ENCODE measurements at regions not wholly inside any gene's neighbourhood (a gene's known extent, or its start where the extent isn't known, plus 50 kb on each side); places are given as distances from the start of the nearest gene placed in this dataset.

- no peaks in the 10 kb centered on the region for H3K79me1 ChIP-seq (replicated peaks; ENCODE audit: low read length, poor library complexity, severe bottlenecking)
- no peak overlapping the region for H2AFZ ChIP-seq (ENCODE audit: low read depth, low read length)
- H4K91ac ChIP-seq (ENCODE audit: low read length): no peak overlapping the region
- H2AK5ac ChIP-seq (ENCODE audit: low read length, severe bottlenecking): no peak overlapping the region
- H3K4me1 ChIP-seq (ENCODE audit: control insufficient read depth, insufficient read depth, low read depth, low read length): no peaks in the 10 kb centered on the region
- H3K9ac ChIP-seq (ENCODE audit: low read length): peak overlapping the region; percentile 18
- no peak overlapping the region for H2BK12ac ChIP-seq (ENCODE audit: low read length in 2 of 2)
- H3K23ac ChIP-seq (ENCODE audit: low read length in 2 of 2): no peak overlapping the region
- H3K36me3 ChIP-seq (ENCODE audit: control insufficient read depth in 1 of 2, insufficient read depth in 2 of 2, low read depth in 1 of 2, low read length in 2 of 2): no peaks in the 10 kb centered on the region
- 65% methylated on average over 3 of the region's 4 CpGs for WGBS
- H4K8ac ChIP-seq (ENCODE audit: low read length): no peak overlapping the region
- no peaks in the 10 kb centered on the region for H3K9me3 ChIP-seq (ENCODE audit: control insufficient read depth, low read length)
- H2BK5ac ChIP-seq (ENCODE audit: low read depth, low read length, poor library complexity, severe bottlenecking): no peak overlapping the region
- H3K14ac ChIP-seq (ENCODE audit: low read length in 2 of 2): no peak overlapping the region
- H2BK120ac ChIP-seq (ENCODE audit: low read depth, low read length): no peak overlapping the region
- H3K4me3 ChIP-seq (ENCODE audit: insufficient read depth in 1 of 2, low read depth in 1 of 2, low read length in 2 of 2): no peak overlapping the region
- no peak for DNase-seq
- H3K27ac ChIP-seq (ENCODE audit: low read length, poor library complexity, severe bottlenecking): no peak overlapping the region
- H3K4me2 ChIP-seq (ENCODE audit: low read length, poor library complexity, severe bottlenecking): no peak overlapping the region
- H3K27me3 ChIP-seq (ENCODE audit: control insufficient read depth in 1 of 2, insufficient read depth in 1 of 2, low read length in 2 of 2): no peaks in the 10 kb centered on the region
- H2BK15ac ChIP-seq (ENCODE audit: low read depth, poor library complexity, severe bottlenecking): no peak overlapping the region
- no peak overlapping the region for H3K18ac ChIP-seq (ENCODE audit: low read depth in 1 of 2, low read length in 2 of 2)
- H3K4ac ChIP-seq (ENCODE audit: low read depth in 1 of 2, low read length in 2 of 2): no peak overlapping the region
Observed at GRCh38 chr9:120152295-120152694, 427.7 kb downstream of the CDK5RAP2 start.

- DNase-seq: no peak
- no peak overlapping the region for H3K23ac ChIP-seq (ENCODE audit: low read length in 2 of 2)
- no peaks in the 10 kb centered on the region for H3K9me3 ChIP-seq (ENCODE audit: control insufficient read depth, low read length)
- peak overlapping the region; percentile 18 for H3K9ac ChIP-seq (ENCODE audit: low read length)
- H2AK5ac ChIP-seq (ENCODE audit: low read length, severe bottlenecking): no peak overlapping the region
- H3K27me3 ChIP-seq (ENCODE audit: control insufficient read depth in 1 of 2, insufficient read depth in 1 of 2, low read length in 2 of 2): no peaks in the 10 kb centered on the region
- H3K4me2 ChIP-seq (ENCODE audit: low read length, poor library complexity, severe bottlenecking): no peak overlapping the region
- no peak overlapping the region for H4K91ac ChIP-seq (ENCODE audit: low read length)
- H2BK120ac ChIP-seq (ENCODE audit: low read depth, low read length): no peak overlapping the region
- no peak overlapping the region for H3K4me3 ChIP-seq (ENCODE audit: insufficient read depth in 1 of 2, low read depth in 1 of 2, low read length in 2 of 2)
- H3K36me3 ChIP-seq (ENCODE audit: control insufficient read depth in 1 of 2, insufficient read depth in 2 of 2, low read depth in 1 of 2, low read length in 2 of 2): no peaks in the 10 kb centered on the region
- H3K18ac ChIP-seq (ENCODE audit: low read depth in 1 of 2, low read length in 2 of 2): no peak overlapping the region
- WGBS: 82% methylated on average over 10 of the region's 12 CpGs
- no peak overlapping the region for H3K4ac ChIP-seq (ENCODE audit: low read depth in 1 of 2, low read length in 2 of 2)
- no peak overlapping the region for H2BK12ac ChIP-seq (ENCODE audit: low read length in 2 of 2)
- no peak overlapping the region for H2BK15ac ChIP-seq (ENCODE audit: low read depth, poor library complexity, severe bottlenecking)
- H4K8ac ChIP-seq (ENCODE audit: low read length): no peak overlapping the region
- no peaks in the 10 kb centered on the region for H3K79me1 ChIP-seq (replicated peaks; ENCODE audit: low read length, poor library complexity, severe bottlenecking)
- no peak overlapping the region for H3K14ac ChIP-seq (ENCODE audit: low read length in 2 of 2)
- no peaks in the 10 kb centered on the region for H3K4me1 ChIP-seq (ENCODE audit: control insufficient read depth, insufficient read depth, low read depth, low read length)
- H2AFZ ChIP-seq (ENCODE audit: low read depth, low read length): no peak overlapping the region
- no peak overlapping the region for H3K27ac ChIP-seq (ENCODE audit: low read length, poor library complexity, severe bottlenecking)
- H2BK5ac ChIP-seq (ENCODE audit: low read depth, low read length, poor library complexity, severe bottlenecking): no peak overlapping the region
Observed at GRCh38 chr9:120151806-120152205, 428.2 kb downstream of the CDK5RAP2 start.

GRCh38 chr9:120151149-120151548 lies 428.8 kb downstream of the CDK5RAP2 start:
- no peak overlapping the region for H2BK120ac ChIP-seq (ENCODE audit: low read depth, low read length)
- no peaks in the 10 kb centered on the region for H3K9me3 ChIP-seq (ENCODE audit: control insufficient read depth, low read length)
- no peaks in the 10 kb centered on the region for H3K4me1 ChIP-seq (ENCODE audit: control insufficient read depth, insufficient read depth, low read depth, low read length)
- no peaks in the 10 kb centered on the region for H3K36me3 ChIP-seq (ENCODE audit: control insufficient read depth in 1 of 2, insufficient read depth in 2 of 2, low read depth in 1 of 2, low read length in 2 of 2)
- 82% methylated on average over 3 of the region's 3 CpGs for WGBS
- H2BK5ac ChIP-seq (ENCODE audit: low read depth, low read length, poor library complexity, severe bottlenecking): no peak overlapping the region
- H2BK12ac ChIP-seq (ENCODE audit: low read length in 2 of 2): no peak overlapping the region
- H4K91ac ChIP-seq (ENCODE audit: low read length): no peak overlapping the region
- no peak overlapping the region for H3K18ac ChIP-seq (ENCODE audit: low read depth in 1 of 2, low read length in 2 of 2)
- no peak overlapping the region for H3K27ac ChIP-seq (ENCODE audit: low read length, poor library complexity, severe bottlenecking)
- H3K23ac ChIP-seq (ENCODE audit: low read length in 2 of 2): no peak overlapping the region
- no peak for DNase-seq
- H2AK5ac ChIP-seq (ENCODE audit: low read length, severe bottlenecking): no peak overlapping the region
- H2AFZ ChIP-seq (ENCODE audit: low read depth, low read length): no peak overlapping the region
- H3K79me1 ChIP-seq (replicated peaks; ENCODE audit: low read length, poor library complexity, severe bottlenecking): no peaks in the 10 kb centered on the region
- no peak overlapping the region for H3K9ac ChIP-seq (ENCODE audit: low read length)
- no peak overlapping the region for H3K4ac ChIP-seq (ENCODE audit: low read depth in 1 of 2, low read length in 2 of 2)
- no peak overlapping the region for H4K8ac ChIP-seq (ENCODE audit: low read length)
- no peak overlapping the region for H3K4me3 ChIP-seq (ENCODE audit: insufficient read depth in 1 of 2, low read depth in 1 of 2, low read length in 2 of 2)
- no peak overlapping the region for H2BK15ac ChIP-seq (ENCODE audit: low read depth, poor library complexity, severe bottlenecking)
- H3K4me2 ChIP-seq (ENCODE audit: low read length, poor library complexity, severe bottlenecking): no peak overlapping the region
- H3K27me3 ChIP-seq (ENCODE audit: control insufficient read depth in 1 of 2, insufficient read depth in 1 of 2, low read length in 2 of 2): no peaks in the 10 kb centered on the region
- no peak overlapping the region for H3K14ac ChIP-seq (ENCODE audit: low read length in 2 of 2)

- no peak overlapping the region for H3K14ac ChIP-seq (ENCODE audit: low read length in 2 of 2)
- no peak overlapping the region for H3K4ac ChIP-seq (ENCODE audit: low read depth in 1 of 2, low read length in 2 of 2)
- H2AK5ac ChIP-seq (ENCODE audit: low read length, severe bottlenecking): no peak overlapping the region
- peaks cover 3% of the 10 kb centered on the region for H3K9me3 ChIP-seq (ENCODE audit: control insufficient read depth, low read length)
- H3K27ac ChIP-seq (ENCODE audit: low read length, poor library complexity, severe bottlenecking): no peak overlapping the region
- no peak overlapping the region for H2BK120ac ChIP-seq (ENCODE audit: low read depth, low read length)
- no peak overlapping the region for H3K9ac ChIP-seq (ENCODE audit: low read length)
- H3K4me2 ChIP-seq (ENCODE audit: low read length, poor library complexity, severe bottlenecking): no peak overlapping the region
- no peak overlapping the region for H2AFZ ChIP-seq (ENCODE audit: low read depth, low read length)
- no peaks in the 10 kb centered on the region for H3K27me3 ChIP-seq (ENCODE audit: control insufficient read depth in 1 of 2, insufficient read depth in 1 of 2, low read length in 2 of 2)
- no peak overlapping the region for H3K23ac ChIP-seq (ENCODE audit: low read length in 2 of 2)
- H3K18ac ChIP-seq (ENCODE audit: low read depth in 1 of 2, low read length in 2 of 2): no peak overlapping the region
- WGBS: 33% methylated on average over 1 of the region's 1 CpG
- H3K4me1 ChIP-seq (ENCODE audit: control insufficient read depth, insufficient read depth, low read depth, low read length): no peaks in the 10 kb centered on the region
- no peak overlapping the region for H2BK12ac ChIP-seq (ENCODE audit: low read length in 2 of 2)
- H4K8ac ChIP-seq (ENCODE audit: low read length): no peak overlapping the region
- no peaks in the 10 kb centered on the region for H3K79me1 ChIP-seq (replicated peaks; ENCODE audit: low read length, poor library complexity, severe bottlenecking)
- no peaks in the 10 kb centered on the region for H3K36me3 ChIP-seq (ENCODE audit: control insufficient read depth in 1 of 2, insufficient read depth in 2 of 2, low read depth in 1 of 2, low read length in 2 of 2)
- no peak overlapping the region for H2BK15ac ChIP-seq (ENCODE audit: low read depth, poor library complexity, severe bottlenecking)
- no peak overlapping the region for H2BK5ac ChIP-seq (ENCODE audit: low read depth, low read length, poor library complexity, severe bottlenecking)
- no peak overlapping the region for H3K4me3 ChIP-seq (ENCODE audit: insufficient read depth in 1 of 2, low read depth in 1 of 2, low read length in 2 of 2)
- no peak for DNase-seq
- no peak overlapping the region for H4K91ac ChIP-seq (ENCODE audit: low read length)
Observed at GRCh38 chr9:120138955-120139354, 441.0 kb downstream of the CDK5RAP2 start.

Data from mesenchymal stem cell (in vitro differentiated cells and primary cell).